ENCODE measurements at regions not wholly inside any gene's neighbourhood (a gene's known extent, or its start where the extent isn't known, plus 50 kb on each side); places are given as distances from the start of the nearest gene placed in this dataset.
A peak's percentile ranks its signal among the peaks of the same experiment; 100 is the strongest.

GRCh38 chr10:53222806-53223205 is 450.2 kb upstream of the MBL2 start:
- H4K20me1 ChIP-seq (ENCODE audit: insufficient read depth) = no peaks in the 10 kb centered on the region
- H3K27ac ChIP-seq = no peak overlapping the region
- H3K79me2 ChIP-seq (ENCODE audit: insufficient read depth, low read depth) = no peaks in the 10 kb centered on the region
- no peak overlapping the region for H3K4me2 ChIP-seq
- no peak for TF ChIP-seq CTCF (conservative IDR thresholded peaks at IDR 0.05; ENCODE audit: low read depth, low read length)
- H3K4me3 ChIP-seq (IDR thresholded peaks at IDR 0.05; ENCODE audit: insufficient read depth, low read depth, low read length) = no peak overlapping the region
- no peaks in the 10 kb centered on the region for H3K36me3 ChIP-seq (ENCODE audit: insufficient read depth)
- H3K4me1 ChIP-seq (ENCODE audit: low read depth, poor library complexity, severe bottlenecking) = no peaks in the 10 kb centered on the region
- H2AFZ ChIP-seq (ENCODE audit: low read depth) = no peak overlapping the region
- no peaks in the 10 kb centered on the region for H3K27me3 ChIP-seq (ENCODE audit: insufficient read depth, low read depth)
- no peak overlapping the region for H3K9ac ChIP-seq

- Histone ChIP-seq H3K4me3 (IDR thresholded peaks at IDR 0.05; ENCODE audit: insufficient read depth, low read depth, low read length) (no peak overlapping the region), H4K20me1 (ENCODE audit: insufficient read depth) (no peaks in the 10 kb centered on the region), H3K9ac (no peak overlapping the region), H3K27ac (no peak overlapping the region), H3K36me3 (ENCODE audit: insufficient read depth) (no peaks in the 10 kb centered on the region), H3K27me3 (ENCODE audit: insufficient read depth, low read depth) (no peaks in the 10 kb centered on the region), H3K79me2 (ENCODE audit: insufficient read depth, low read depth) (no peaks in the 10 kb centered on the region), H2AFZ (ENCODE audit: low read depth) (no peak overlapping the region), H3K4me1 (ENCODE audit: low read depth, poor library complexity, severe bottlenecking) (no peaks in the 10 kb centered on the region), H3K4me2 (no peak overlapping the region)
- peak; percentile 51 for TF ChIP-seq CTCF (conservative IDR thresholded peaks at IDR 0.05; ENCODE audit: low read depth, low read length)
These were observed 437.5 kb upstream of the MBL2 start for GRCh38 chr10:53209944-53210611.

GRCh38 chr10:53183733-53184132 is 411.1 kb upstream of the MBL2 start:
- Histone ChIP-seq H3K36me3 (ENCODE audit: insufficient read depth) (no peaks in the 10 kb centered on the region), H3K4me2 (no peak overlapping the region), H3K79me2 (ENCODE audit: insufficient read depth, low read depth) (no peaks in the 10 kb centered on the region), H3K9ac (no peak overlapping the region), H3K4me3 (IDR thresholded peaks at IDR 0.05; ENCODE audit: insufficient read depth, low read depth, low read length) (no peak overlapping the region), H3K27me3 (ENCODE audit: insufficient read depth, low read depth) (no peaks in the 10 kb centered on the region), H4K20me1 (ENCODE audit: insufficient read depth) (no peaks in the 10 kb centered on the region), H2AFZ (ENCODE audit: low read depth) (no peak overlapping the region), H3K27ac (no peak overlapping the region), H3K4me1 (ENCODE audit: low read depth, poor library complexity, severe bottlenecking) (no peaks in the 10 kb centered on the region)
- no peak for TF ChIP-seq CTCF (conservative IDR thresholded peaks at IDR 0.05; ENCODE audit: low read depth, low read length)

- TF ChIP-seq CTCF (conservative IDR thresholded peaks at IDR 0.05; ENCODE audit: low read depth, low read length) = no peak
These were observed 404.9 kb upstream of the MBL2 start for GRCh38 chr10:53177468-53177867.

More at GRCh38 chr10:53177468-53177867, 404.9 kb upstream of the MBL2 start:
- H3K4me2 ChIP-seq = no peak overlapping the region
- no peak overlapping the region for H3K27ac ChIP-seq
- no peak overlapping the region for H3K4me3 ChIP-seq (IDR thresholded peaks at IDR 0.05; ENCODE audit: insufficient read depth, low read depth, low read length)
- H3K27me3 ChIP-seq (ENCODE audit: insufficient read depth, low read depth) = no peaks in the 10 kb centered on the region
- H3K36me3 ChIP-seq (ENCODE audit: insufficient read depth) = no peaks in the 10 kb centered on the region
- H3K9ac ChIP-seq = no peak overlapping the region
- H3K79me2 ChIP-seq (ENCODE audit: insufficient read depth, low read depth) = no peaks in the 10 kb centered on the region
- H2AFZ ChIP-seq (ENCODE audit: low read depth) = no peak overlapping the region
- H4K20me1 ChIP-seq (ENCODE audit: insufficient read depth) = no peaks in the 10 kb centered on the region
- H3K4me1 ChIP-seq (ENCODE audit: low read depth, poor library complexity, severe bottlenecking) = no peaks in the 10 kb centered on the region

All from KMS-11 (cell line).